ENCODE measurements at regions not wholly inside any gene's neighbourhood (a gene's known extent, or its start where the extent isn't known, plus 50 kb on each side); places are given as distances from the start of the nearest gene placed in this dataset.

DNA sequence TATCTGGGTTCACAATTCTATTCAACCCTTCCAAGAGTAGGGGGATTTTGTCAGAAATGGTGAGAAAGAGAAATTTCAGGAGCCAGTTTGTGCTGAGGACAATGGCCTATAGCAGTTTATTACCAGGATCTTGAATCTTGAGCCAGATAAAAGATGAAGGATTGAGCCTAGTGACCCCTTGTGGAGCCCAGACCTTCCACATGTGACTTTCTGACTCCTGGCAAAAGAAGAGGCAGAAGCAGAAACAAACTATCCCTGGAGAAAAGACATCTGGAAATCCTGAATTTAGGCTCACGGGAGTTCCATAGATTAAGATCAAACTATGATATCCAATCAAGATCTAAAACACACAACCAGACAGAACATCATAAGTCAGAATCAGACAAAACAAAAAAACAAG, 60.9 kb upstream of the CHRM2 start:
- WGBS: 64% methylated on average over 1 of the region's 1 CpG
- Histone ChIP-seq H3K4me3 (no peak overlapping the region), H3K27me3 (no peaks in the 10 kb centered on the region), H3K27ac (replicated peaks in 1 of 4) (no peak overlapping the region), H3K9me3 (peaks cover 0 to 7% (median 5%) of the 10 kb centered on the region in 4 donors), H3K4me1 (no peaks in the 10 kb centered on the region), H3K36me3 (no peaks in the 10 kb centered on the region)
- no peak for DNase-seq (ENCODE audit: extremely low spot score)
- intact Hi-C loops (cut with DNase I): no loop called here
- TF ChIP-seq POLR2AphosphoS5 (IDR thresholded peaks at IDR 0.05) (no peak), EP300 (IDR thresholded peaks at IDR 0.05) (no peak), POLR2A (IDR thresholded peaks at IDR 0.05; ENCODE audit: low read depth) (no peak)
- TF ChIP-seq, protein P1, sequence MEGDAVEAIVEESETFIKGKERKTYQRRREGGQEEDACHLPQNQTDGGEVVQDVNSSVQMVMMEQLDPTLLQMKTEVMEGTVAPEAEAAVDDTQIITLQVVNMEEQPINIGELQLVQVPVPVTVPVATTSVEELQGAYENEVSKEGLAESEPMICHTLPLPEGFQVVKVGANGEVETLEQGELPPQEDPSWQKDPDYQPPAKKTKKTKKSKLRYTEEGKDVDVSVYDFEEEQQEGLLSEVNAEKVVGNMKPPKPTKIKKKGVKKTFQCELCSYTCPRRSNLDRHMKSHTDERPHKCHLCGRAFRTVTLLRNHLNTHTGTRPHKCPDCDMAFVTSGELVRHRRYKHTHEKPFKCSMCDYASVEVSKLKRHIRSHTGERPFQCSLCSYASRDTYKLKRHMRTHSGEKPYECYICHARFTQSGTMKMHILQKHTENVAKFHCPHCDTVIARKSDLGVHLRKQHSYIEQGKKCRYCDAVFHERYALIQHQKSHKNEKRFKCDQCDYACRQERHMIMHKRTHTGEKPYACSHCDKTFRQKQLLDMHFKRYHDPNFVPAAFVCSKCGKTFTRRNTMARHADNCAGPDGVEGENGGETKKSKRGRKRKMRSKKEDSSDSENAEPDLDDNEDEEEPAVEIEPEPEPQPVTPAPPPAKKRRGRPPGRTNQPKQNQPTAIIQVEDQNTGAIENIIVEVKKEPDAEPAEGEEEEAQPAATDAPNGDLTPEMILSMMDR (IDR thresholded peaks at IDR 0.05): no peak

DNA sequence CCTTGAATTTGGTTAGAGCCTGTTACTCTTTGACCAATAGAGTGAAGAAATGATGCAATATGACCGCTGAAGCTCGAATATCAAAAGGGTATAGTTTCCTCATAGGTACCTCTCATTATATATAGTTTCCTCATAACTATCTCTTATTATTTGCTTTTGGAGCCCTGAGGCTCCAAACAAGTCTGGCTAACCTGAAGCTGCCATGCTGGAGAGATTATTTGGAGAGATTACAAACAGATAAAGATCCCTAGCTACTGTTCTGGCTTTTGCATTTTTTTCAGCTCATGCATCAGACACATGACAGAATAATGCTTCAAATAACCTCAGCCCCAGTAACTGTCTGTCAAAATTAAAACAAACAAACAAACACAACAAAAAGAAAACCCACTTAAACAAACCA, 65.4 kb upstream of the CHRM2 start:
- H3K9me3 ChIP-seq: no peaks in the 10 kb centered on the region
- WGBS: 83% methylated on average over 2 of the region's 2 CpGs
- no peaks in the 10 kb centered on the region for H3K27me3 ChIP-seq
- no peaks in the 10 kb centered on the region for H3K4me1 ChIP-seq
- no peak overlapping the region for H3K4me3 ChIP-seq
- H3K27ac ChIP-seq (replicated peaks in 1 of 4): no peak overlapping the region
- no peak for TF ChIP-seq POLR2A (IDR thresholded peaks at IDR 0.05; ENCODE audit: low read depth)
- TF ChIP-seq POLR2AphosphoS5 (IDR thresholded peaks at IDR 0.05): no peak
- TF ChIP-seq EP300 (IDR thresholded peaks at IDR 0.05): no peak
- TF ChIP-seq, protein P1 (IDR thresholded peaks at IDR 0.05): no peak
- intact Hi-C loops (cut with DNase I): no loop called here
- no peaks in the 10 kb centered on the region for H3K36me3 ChIP-seq
- DNase-seq (ENCODE audit: extremely low spot score): no peak

DNA sequence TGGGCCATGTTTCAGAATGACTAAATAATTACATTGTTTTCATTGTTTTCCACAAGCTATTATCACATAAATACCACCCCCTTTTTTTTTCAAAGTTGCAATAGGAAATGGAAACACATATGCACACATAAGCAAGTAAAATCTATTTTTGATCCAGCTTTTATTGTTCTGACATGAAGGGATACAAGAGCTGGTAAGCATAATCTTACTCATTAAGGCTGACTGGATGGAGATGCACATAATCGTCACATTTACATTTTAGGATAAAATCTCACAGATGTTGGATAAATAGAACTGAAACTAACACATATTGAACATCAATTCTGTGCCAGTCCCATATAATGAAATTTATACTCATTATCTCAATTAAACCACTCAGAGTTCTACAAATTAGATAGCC, 84.5 kb upstream of the CHRM2 start:
- no peaks in the 10 kb centered on the region for H3K36me3 ChIP-seq
- no peaks in the 10 kb centered on the region for H3K9me3 ChIP-seq
- intact Hi-C loops (cut with DNase I): no loop called here
- TF ChIP-seq, protein P1 (IDR thresholded peaks at IDR 0.05): no peak
- TF ChIP-seq POLR2A (IDR thresholded peaks at IDR 0.05; ENCODE audit: low read depth): no peak
- no peak for TF ChIP-seq POLR2AphosphoS5 (IDR thresholded peaks at IDR 0.05)
- no peak for TF ChIP-seq EP300 (IDR thresholded peaks at IDR 0.05)
- 82% methylated on average over 1 of the region's 1 CpG for WGBS
- H3K4me3 ChIP-seq: no peak overlapping the region
- H3K4me1 ChIP-seq: no peaks in the 10 kb centered on the region
- H3K27me3 ChIP-seq: no peaks in the 10 kb centered on the region
- H3K27ac ChIP-seq (replicated peaks in 1 of 4): no peak overlapping the region
- no peak for DNase-seq (ENCODE audit: extremely low spot score)

GRCh38 chr7:136741941-136742340, 126.5 kb upstream of the CHRM2 start:
- Histone ChIP-seq H3K36me3 (no peaks in the 10 kb centered on the region), H3K4me1 (no peaks in the 10 kb centered on the region), H3K9me3 (peaks cover 0 to 7% (median 2%) of the 10 kb centered on the region in 4 donors), H3K4me3 (no peak overlapping the region), H3K27ac (replicated peaks in 1 of 4) (no peak overlapping the region), H3K27me3 (no peaks in the 10 kb centered on the region)
- 69% methylated on average over 3 of the region's 3 CpGs for whole genome bisulfite sequencing
- intact Hi-C loops (cut with DNase I): no loop called here
- no peak for DNase-seq (ENCODE audit: extremely low spot score)
- TF ChIP-seq, protein P1 (IDR thresholded peaks at IDR 0.05): no peak
- TF ChIP-seq POLR2AphosphoS5 (IDR thresholded peaks at IDR 0.05) (no peak), POLR2A (IDR thresholded peaks at IDR 0.05; ENCODE audit: low read depth) (no peak), EP300 (IDR thresholded peaks at IDR 0.05) (no peak)

- H3K9me3 ChIP-seq: no peaks in the 10 kb centered on the region
- TF ChIP-seq, protein P1 (IDR thresholded peaks at IDR 0.05): no peak
- no peak for TF ChIP-seq EP300 (IDR thresholded peaks at IDR 0.05)
- TF ChIP-seq POLR2A (IDR thresholded peaks at IDR 0.05; ENCODE audit: low read depth): no peak
- TF ChIP-seq POLR2AphosphoS5 (IDR thresholded peaks at IDR 0.05): no peak
Observed at GRCh38 chr7:136728945-136729344, 139.5 kb upstream of the CHRM2 start.

More at GRCh38 chr7:136728945-136729344, 139.5 kb upstream of the CHRM2 start:
- H3K4me3 ChIP-seq: no peak overlapping the region
- intact Hi-C loops (cut with DNase I): no loop called here
- no peaks in the 10 kb centered on the region for H3K4me1 ChIP-seq
- no peaks in the 10 kb centered on the region for H3K36me3 ChIP-seq
- H3K27ac ChIP-seq (replicated peaks in 1 of 4): no peak overlapping the region
- WGBS: 75% methylated on average over 4 of the region's 5 CpGs
- no peak for DNase-seq (ENCODE audit: extremely low spot score)
- H3K27me3 ChIP-seq: no peaks in the 10 kb centered on the region
